ENCODE measurements at regions not wholly inside any gene's neighbourhood (a gene's known extent, or its start where the extent isn't known, plus 50 kb on each side); places are given as distances from the start of the nearest gene placed in this dataset.
"Not testable (repeated sequence)": the region's sequence is repeated elsewhere in the genome, so short reads cannot be mapped to it uniquely, and the experiment has no call there.

GRCh38 chr4:177809791-177810190 lies 367.6 kb upstream of the AGA start:
- DNase-seq = no peak

- DNase-seq = no peak
Observed at GRCh38 chr4:177810220-177810619, 368.0 kb upstream of the AGA start.

- DNase-seq = not testable (repeated sequence)
Observed at GRCh38 chr4:177818392-177818791, 376.2 kb upstream of the AGA start.

- DNase-seq = no peak
Observed at GRCh38 chr4:177826973-177827372, 384.7 kb upstream of the AGA start.

- DNase-seq = no peak
Observed at GRCh38 chr4:177841258-177841657, 399.0 kb upstream of the AGA start.

- no peak for DNase-seq
Observed at GRCh38 chr4:177853229-177853628, 411.0 kb upstream of the AGA start.

- no peak for DNase-seq
Observed at GRCh38 chr4:177855507-177856197, 413.4 kb upstream of the AGA start.

- DNase-seq = no peak
Observed at GRCh38 chr4:177860171-177860570, 417.9 kb upstream of the AGA start.

- DNase-seq = no peak
Observed at GRCh38 chr4:177861551-177862094, 419.4 kb upstream of the AGA start.

- no peak for DNase-seq
Observed at GRCh38 chr4:177862541-177863176, 420.4 kb upstream of the AGA start.

GRCh38 chr4:177879851-177880250 lies 437.6 kb upstream of the AGA start:
- DNase-seq = no peak

GRCh38 chr4:177895136-177895535 lies 452.9 kb upstream of the AGA start:
- DNase-seq = no peak

- DNase-seq = no peak
Observed at GRCh38 chr4:177901786-177902185, 459.5 kb upstream of the AGA start.

GRCh38 chr4:177902386-177902785 lies 460.1 kb upstream of the AGA start:
- DNase-seq = no peak

- no peak for DNase-seq
Observed at GRCh38 chr4:177907736-177908424, 465.6 kb upstream of the AGA start.

- DNase-seq = no peak
Observed at GRCh38 chr4:177921715-177922114, 479.5 kb upstream of the AGA start.

GRCh38 chr4:177923888-177924287 lies 481.7 kb upstream of the AGA start:
- no peak for DNase-seq

GRCh38 chr4:177937041-177937440 lies 494.8 kb upstream of the AGA start:
- no peak for DNase-seq

GRCh38 chr4:177938226-177938625 lies 496.0 kb upstream of the AGA start:
- DNase-seq = no peak

GRCh38 chr4:177945268-177945667 lies 503.0 kb upstream of the AGA start:
- DNase-seq = no peak

GRCh38 chr4:177947607-177948006 lies 505.4 kb upstream of the AGA start:
- no peak for DNase-seq

GRCh38 chr4:177948853-177949252 lies 506.6 kb upstream of the AGA start:
- no peak for DNase-seq

- no peak for DNase-seq
Observed at GRCh38 chr4:177951026-177951425, 508.8 kb upstream of the AGA start.

- no peak for DNase-seq
Observed at GRCh38 chr4:177952723-177953122, 510.5 kb upstream of the AGA start.

Measured in CD4-positive, alpha-beta T cell treated with Interferon gamma for 1 hour (primary cell).